HepG2 (cell line): ENCODE measurements at regions not wholly inside any gene's neighbourhood (a gene's known extent, or its start where the extent isn't known, plus 50 kb on each side); places are given as distances from the start of the nearest gene placed in this dataset.

Experiments
- GABPB1 ChIP-seq: IDR thresholded peaks from 2 replicates; pipeline ENCODE4 v1.6.1; 2016; ENCODE audit warnings: mild to moderate bottlenecking, missing genetic modification reagents, moderate library complexity, missing compliant biosample characterization
- KDM5B ChIP-seq: sonication (generic); formaldehyde crosslinking; IDR thresholded peaks from 2 replicates; pipeline ENCODE4 v1.4.0; 2020; ENCODE audit warnings: missing genetic modification reagents, mild to moderate bottlenecking, borderline replicate concordance
- MEF2D ChIP-seq: sonication (generic); formaldehyde crosslinking; IDR thresholded peaks from 2 replicates; pipeline ENCODE4 v1.5.1; 2020; ENCODE audit warnings: mild to moderate bottlenecking, missing genetic modification reagents
- MYC ChIP-seq: sonication (generic); formaldehyde crosslinking; IDR thresholded peaks from 2 replicates; pipeline ENCODE4 v1.9.0; 2021; ENCODE audit warnings: missing genetic modification reagents, borderline replicate concordance
- TFDP1 ChIP-seq: IDR thresholded peaks from 2 replicates; pipeline ENCODE4 v1.6.1; 2016; ENCODE audit warnings: missing compliant biosample characterization, missing genetic modification reagents, borderline replicate concordance
- ZFX ChIP-seq: sonication (generic); formaldehyde crosslinking; IDR thresholded peaks from 2 replicates; pipeline ENCODE4 v1.4.0; 2020; ENCODE audit warnings: mild to moderate bottlenecking, low read depth, missing genetic modification reagents, moderate library complexity
- ZNF335 ChIP-seq: sonication (generic); formaldehyde crosslinking; IDR thresholded peaks from 2 replicates; pipeline ENCODE4 v1.4.0; 2020; ENCODE audit warnings: missing genetic modification reagents
- ZNF350 ChIP-seq: sonication (generic); formaldehyde crosslinking; IDR thresholded peaks from 2 replicates; pipeline ENCODE4 v1.4.0; 2020; ENCODE audit warnings: mild to moderate bottlenecking, low read depth, missing genetic modification reagents, borderline replicate concordance
- ZNF468 ChIP-seq: sonication (generic); formaldehyde crosslinking; IDR thresholded peaks from 2 replicates; pipeline ENCODE4 v1.8.0; 2022; ENCODE audit warnings: mild to moderate bottlenecking, moderate library complexity, missing genetic modification reagents
- ZNF503 ChIP-seq: sonication (generic); formaldehyde crosslinking; IDR thresholded peaks from 2 replicates; pipeline ENCODE4 v1.4.0; 2020; ENCODE audit warnings: missing genetic modification reagents
- ZNF570 ChIP-seq: sonication (generic); formaldehyde crosslinking; IDR thresholded peaks from 2 replicates; pipeline ENCODE4 v1.4.0; 2020; ENCODE audit warnings: mild to moderate bottlenecking, missing genetic modification reagents, borderline replicate concordance
- ZSCAN20 ChIP-seq: sonication (generic); formaldehyde crosslinking; IDR thresholded peaks from 2 replicates; pipeline ENCODE4 v1.4.0; 2020; ENCODE audit warnings: missing genetic modification reagents, mild to moderate bottlenecking, borderline replicate concordance
- ZUFSP ChIP-seq: sonication (generic); formaldehyde crosslinking; IDR thresholded peaks from 2 replicates; pipeline ENCODE4 v1.9.0; 2021; ENCODE audit warnings: missing genetic modification reagents, mild to moderate bottlenecking, borderline replicate concordance
- TF ChIP-seq, protein P1 (sequence below): sonication (generic); formaldehyde crosslinking; IDR thresholded peaks from 2 replicates; pipeline ENCODE4 v1.8.1; 2022; ENCODE audit warnings: low read depth, mild to moderate bottlenecking, missing genetic modification reagents
- TF ChIP-seq, protein P2 (sequence below): IDR thresholded peaks from 2 replicates; pipeline ENCODE4 v1.6.1; 2016; ENCODE audit warnings: mild to moderate bottlenecking, missing biosample characterization, missing genetic modification reagents

DNA sequence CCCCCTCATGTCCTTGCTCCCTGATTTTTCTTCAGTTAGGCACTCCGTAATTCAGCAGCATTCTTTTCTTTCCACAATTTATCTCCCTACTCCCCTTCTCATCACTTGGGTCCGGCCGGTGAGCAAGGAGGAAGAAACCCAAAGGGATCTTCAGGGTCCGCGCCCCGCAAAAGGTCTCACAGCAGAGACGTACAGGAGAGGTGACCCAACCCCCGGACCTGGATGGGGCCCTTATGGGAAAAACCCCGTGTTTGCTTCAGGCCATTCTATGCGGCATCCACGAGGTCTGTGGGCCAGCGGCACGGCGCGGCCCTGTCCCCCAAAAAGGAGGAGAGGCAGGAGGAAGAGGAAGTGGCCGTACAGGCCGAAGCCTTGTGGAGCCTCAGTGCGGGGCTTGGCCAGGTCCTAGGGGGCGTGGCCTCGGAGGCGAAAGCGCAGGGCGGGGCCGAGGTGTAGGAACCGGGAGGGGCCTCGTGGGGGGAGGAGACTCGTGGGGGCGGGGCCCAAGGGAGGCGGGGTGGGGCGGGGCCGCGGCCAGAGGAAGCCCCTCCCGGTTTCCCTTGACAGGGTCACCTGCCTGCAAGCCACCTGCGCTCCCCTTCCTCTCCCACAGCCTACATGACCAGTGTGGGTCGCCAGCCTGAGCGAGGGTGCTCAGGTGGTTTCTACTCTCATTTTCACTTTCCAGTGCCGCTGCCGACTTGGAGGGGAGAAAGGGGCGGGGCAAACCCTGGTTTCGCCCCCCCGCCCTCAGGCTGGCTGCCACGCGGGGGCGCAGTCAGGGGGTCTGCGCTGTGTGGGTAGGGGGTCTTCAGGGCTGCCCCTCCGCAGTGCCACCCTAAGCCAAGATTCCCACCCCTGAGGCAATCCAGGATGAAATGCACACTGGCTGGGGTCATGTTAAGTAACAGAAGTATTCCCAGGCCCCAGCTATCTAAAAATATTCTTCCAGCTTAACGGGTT, 156.4 kb upstream of the XPO1 start (continued):
- 0 out of 2 replicates have a peak, but pooled peaks have one; percentile 8 for TF ChIP-seq TFDP1 (CRISPR knock-in tag)
- TF ChIP-seq ZUFSP (CRISPR knock-in tag): no peak
- TF ChIP-seq, protein P1, sequence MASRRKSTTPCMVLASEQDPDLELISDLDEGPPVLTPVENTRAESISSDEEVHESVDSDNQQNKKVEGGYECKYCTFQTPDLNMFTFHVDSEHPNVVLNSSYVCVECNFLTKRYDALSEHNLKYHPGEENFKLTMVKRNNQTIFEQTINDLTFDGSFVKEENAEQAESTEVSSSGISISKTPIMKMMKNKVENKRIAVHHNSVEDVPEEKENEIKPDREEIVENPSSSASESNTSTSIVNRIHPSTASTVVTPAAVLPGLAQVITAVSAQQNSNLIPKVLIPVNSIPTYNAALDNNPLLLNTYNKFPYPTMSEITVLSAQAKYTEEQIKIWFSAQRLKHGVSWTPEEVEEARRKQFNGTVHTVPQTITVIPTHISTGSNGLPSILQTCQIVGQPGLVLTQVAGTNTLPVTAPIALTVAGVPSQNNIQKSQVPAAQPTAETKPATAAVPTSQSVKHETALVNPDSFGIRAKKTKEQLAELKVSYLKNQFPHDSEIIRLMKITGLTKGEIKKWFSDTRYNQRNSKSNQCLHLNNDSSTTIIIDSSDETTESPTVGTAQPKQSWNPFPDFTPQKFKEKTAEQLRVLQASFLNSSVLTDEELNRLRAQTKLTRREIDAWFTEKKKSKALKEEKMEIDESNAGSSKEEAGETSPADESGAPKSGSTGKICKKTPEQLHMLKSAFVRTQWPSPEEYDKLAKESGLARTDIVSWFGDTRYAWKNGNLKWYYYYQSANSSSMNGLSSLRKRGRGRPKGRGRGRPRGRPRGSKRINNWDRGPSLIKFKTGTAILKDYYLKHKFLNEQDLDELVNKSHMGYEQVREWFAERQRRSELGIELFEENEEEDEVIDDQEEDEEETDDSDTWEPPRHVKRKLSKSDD (CRISPR knock-in tag): no peak
- TF ChIP-seq ZNF335 (CRISPR knock-in tag): 0 out of 2 replicates have a peak, but pooled peaks have one; percentile 40
- TF ChIP-seq KDM5B (CRISPR knock-in tag): peak; percentile 78; the same call in 1 of the 2 replicates
- no peak for TF ChIP-seq ZSCAN20 (CRISPR knock-in tag)
- TF ChIP-seq MYC (CRISPR knock-in tag): peak; percentile 53; the same call in 1 of the 2 replicates
- TF ChIP-seq ZFX (CRISPR knock-in tag): peak; percentile 87
- TF ChIP-seq ZNF468 (CRISPR knock-in tag): no peak
- peak; percentile 65 for TF ChIP-seq GABPB1 (CRISPR knock-in tag)
- TF ChIP-seq MEF2D (CRISPR knock-in tag): no peak
- TF ChIP-seq ZNF503 (CRISPR knock-in tag): no peak
- peak; percentile 31; the same call in 1 of the 2 replicates for TF ChIP-seq ZNF350 (CRISPR knock-in tag)
- TF ChIP-seq, protein P2, sequence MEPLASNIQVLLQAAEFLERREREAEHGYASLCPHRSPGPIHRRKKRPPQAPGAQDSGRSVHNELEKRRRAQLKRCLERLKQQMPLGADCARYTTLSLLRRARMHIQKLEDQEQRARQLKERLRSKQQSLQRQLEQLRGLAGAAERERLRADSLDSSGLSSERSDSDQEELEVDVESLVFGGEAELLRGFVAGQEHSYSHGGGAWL: peak; percentile 35; the same call in 1 of the 2 replicates
- no peak for TF ChIP-seq ZNF570 (CRISPR knock-in tag)
